GM12873 (cell line): ENCODE measurements at regions not wholly inside any gene's neighbourhood (a gene's known extent, or its start where the extent isn't known, plus 50 kb on each side); places are given as distances from the start of the nearest gene placed in this dataset.

Source experiments
- CTCF ChIP-seq: IDR thresholded peaks from 2 replicates; pipeline ENCODE4 v1.5.1; 2012; ENCODE audit warnings: low read depth, mild to moderate bottlenecking, moderate library complexity, low read length, control low read depth; ENCODE audit not compliant: insufficient read depth; ENCODE audit errors: missing control alignments

GRCh38 chr5:28961816-28962215, 1923.4 kb upstream of the CDH9 start:
- TF ChIP-seq CTCF, result no peak

GRCh38 chr5:28958581-28958980, 1920.2 kb upstream of the CDH9 start:
- TF ChIP-seq CTCF, result no peak

GRCh38 chr5:28957450-28957849, 1919.1 kb upstream of the CDH9 start:
- no peak for TF ChIP-seq CTCF

GRCh38 chr5:28954074-28954473, 1915.7 kb upstream of the CDH9 start:
- TF ChIP-seq CTCF, result no peak

GRCh38 chr5:28947865-28948264, 1909.5 kb upstream of the CDH9 start:
- TF ChIP-seq CTCF, result no peak

GRCh38 chr5:28945859-28946258, 1907.5 kb upstream of the CDH9 start:
- no peak for TF ChIP-seq CTCF

- no peak for TF ChIP-seq CTCF
These were observed 1889.4 kb upstream of the CDH9 start for GRCh38 chr5:28927559-28928326.
